CD4-positive, alpha-beta T cell treated with Interleukin-6 at 100 ng/mL for 8 hours (primary cell): ENCODE measurements at regions not wholly inside any gene's neighbourhood (a gene's known extent, or its start where the extent isn't known, plus 50 kb on each side); places are given as distances from the start of the nearest gene placed in this dataset.

Source experiments
- DNase-seq: peaks from one replicate; pipeline ENCODE4 v3.0.0-alpha.2; 2020; ENCODE audit warnings: mixed read lengths, low spot score

DNA sequence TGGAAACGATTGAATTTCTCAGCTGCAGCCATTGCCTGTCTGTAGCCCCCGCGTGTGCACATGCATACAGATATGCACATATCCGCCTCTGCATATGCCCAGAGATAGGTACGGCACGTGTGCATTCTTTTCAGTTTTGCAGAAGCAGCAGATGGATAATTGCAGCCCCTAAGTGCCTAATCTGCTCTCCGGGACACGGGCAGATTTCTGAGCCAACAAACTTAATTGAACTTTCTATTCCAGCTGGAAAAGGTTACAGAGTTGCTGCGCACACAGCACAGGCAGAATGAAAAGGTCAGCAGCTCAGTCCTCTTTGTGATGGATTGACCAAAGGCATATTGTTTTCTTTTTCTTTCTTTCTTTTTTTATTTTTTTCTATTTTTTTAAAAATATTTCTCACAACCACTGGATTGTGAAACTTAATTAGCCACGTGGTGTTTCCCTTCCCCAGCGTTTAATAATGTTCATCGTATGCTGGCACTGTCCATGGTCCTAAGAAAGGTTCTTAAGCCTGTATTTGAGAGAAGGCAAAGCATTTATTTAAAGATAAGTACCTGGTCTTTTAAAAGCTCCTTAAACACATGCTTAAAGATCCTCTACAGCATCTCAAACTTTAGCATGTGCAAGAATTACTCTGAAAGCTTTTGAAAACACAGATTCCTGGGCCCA, 270.2 kb upstream of the BRINP1 start:
- DNase-seq = no peak

DNA sequence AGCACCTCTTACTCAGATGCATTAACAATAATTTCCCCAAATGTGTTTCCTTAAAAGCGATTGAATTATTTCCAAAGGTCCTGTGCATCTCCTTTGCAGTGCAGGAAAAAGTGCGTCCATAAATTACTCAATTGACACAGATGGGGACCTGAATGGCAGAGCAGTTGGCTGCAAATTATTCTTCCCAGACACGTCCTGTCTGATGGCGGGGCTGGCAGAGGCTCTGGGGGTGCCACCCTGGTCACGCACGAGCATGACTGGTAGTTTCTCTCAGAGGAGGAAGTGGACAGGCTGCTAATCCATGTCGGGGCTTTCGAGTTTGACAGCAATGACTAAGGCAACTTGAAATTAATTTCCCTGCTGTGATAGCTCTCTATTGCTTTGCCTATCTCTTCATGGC, 264.8 kb upstream of the BRINP1 start:
- no peak for DNase-seq

DNA sequence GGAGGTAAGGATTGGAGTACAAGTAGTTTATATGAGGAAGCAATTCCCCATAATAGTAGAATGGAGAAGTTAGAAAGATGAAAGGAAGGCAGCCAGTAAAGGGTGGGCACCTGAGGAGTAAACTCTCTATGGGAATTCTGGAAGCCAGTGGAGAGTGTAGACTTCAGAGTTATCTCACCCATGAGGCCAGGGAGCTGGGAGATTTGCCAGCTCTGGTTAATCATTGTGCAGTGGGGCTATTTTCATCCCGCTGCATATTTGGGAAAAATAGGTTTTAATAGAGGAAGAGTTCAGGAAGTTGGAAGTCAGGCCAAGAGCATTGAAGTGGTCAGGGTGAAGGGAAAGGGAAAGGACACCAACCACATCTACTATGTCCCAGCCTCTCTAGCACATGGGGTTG, 242.3 kb upstream of the BRINP1 start:
- no peak for DNase-seq

DNA sequence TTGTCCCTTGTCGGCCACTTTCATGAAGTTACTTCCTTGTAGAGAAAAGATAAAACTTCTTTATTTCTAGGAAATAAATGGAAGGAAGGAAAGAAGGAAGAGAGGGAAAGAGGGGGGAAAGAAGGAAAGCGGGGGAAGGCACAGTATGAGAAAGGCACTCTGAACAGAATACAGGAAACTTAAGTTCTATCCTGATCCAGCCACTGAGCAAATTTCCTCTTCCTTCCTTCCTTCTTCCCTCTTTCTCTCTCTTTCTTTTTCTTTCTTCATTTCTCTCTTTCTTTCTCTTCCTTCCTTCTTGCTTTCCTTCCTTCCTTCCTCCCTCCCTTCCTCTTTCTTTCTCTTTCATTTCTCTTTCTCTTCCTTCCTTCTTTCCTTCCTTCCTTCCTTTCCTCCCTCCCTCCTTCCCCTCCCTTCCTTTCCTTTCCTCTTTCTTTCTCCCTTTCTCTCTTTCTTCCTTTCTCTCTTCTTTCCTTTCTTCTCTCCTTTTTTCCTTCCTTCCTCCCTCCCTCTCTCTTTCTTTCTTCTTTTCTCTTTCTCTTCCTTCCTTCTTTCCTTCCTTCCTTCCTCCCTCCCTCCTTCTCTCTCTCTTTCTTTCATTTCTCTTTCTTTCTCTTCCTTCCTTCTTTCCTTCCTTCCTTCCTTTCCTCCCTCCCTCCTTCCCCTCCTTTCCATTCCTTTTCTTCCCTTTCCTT, 240.2 kb upstream of the BRINP1 start:
- no peak for DNase-seq

DNA sequence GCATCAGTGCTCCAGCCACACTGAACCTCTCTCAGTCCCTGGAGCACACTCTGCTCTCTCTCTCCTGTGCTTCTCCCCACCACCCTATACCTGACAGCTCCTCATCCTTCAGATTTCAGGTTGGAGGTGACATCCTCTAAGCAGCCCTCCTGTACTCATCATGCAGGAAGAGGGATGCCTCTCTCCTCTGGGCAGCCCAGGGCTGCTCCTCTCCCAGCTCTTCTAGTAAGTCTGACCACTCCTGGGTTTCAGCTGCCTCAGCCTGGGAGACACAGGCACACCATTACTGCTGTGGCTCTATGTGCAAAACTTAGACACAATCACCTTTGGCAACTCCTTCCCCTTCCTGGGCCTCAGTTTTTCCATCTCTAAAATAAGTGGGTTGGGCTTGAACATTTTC, 232.4 kb upstream of the BRINP1 start:
- no peak for DNase-seq

DNA sequence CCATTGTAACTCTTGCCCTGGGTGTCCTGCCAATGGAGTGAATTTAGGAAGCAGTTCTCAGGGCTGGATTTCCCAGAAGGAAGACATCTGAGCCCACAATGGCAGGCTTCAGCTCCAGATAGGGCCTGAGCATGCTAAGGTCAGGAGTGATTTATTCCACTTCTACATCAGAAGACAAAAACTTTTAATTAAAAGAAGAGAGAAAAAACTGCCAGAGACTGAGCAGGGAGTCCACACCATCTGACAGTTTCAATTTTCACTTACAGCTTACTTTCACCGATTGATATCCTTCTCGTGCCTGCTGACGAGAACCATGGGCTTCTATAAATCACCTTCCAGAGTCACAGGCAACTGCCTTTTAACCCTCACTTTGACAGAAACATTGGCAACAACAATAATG, 228.3 kb upstream of the BRINP1 start:
- DNase-seq = no peak

DNA sequence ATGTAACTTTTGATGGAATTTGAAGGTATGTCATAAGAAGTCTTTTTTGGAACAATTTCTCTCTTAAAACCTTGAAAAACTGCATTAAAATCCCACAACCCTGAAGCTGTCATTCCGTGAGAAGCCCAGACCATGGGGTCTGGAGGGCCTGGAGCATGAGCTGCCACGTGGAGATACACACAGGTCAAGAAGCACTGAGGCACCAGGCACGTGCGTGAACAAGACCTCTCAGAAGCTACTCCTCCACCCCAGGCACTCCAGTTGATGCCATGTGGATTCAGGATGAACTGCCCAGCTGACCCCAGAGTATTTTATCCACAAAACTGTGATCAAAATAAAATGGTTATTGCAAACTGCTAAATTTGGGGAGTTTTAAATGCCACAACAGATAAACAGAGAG, 227.5 kb upstream of the BRINP1 start:
- DNase-seq = no peak

DNA sequence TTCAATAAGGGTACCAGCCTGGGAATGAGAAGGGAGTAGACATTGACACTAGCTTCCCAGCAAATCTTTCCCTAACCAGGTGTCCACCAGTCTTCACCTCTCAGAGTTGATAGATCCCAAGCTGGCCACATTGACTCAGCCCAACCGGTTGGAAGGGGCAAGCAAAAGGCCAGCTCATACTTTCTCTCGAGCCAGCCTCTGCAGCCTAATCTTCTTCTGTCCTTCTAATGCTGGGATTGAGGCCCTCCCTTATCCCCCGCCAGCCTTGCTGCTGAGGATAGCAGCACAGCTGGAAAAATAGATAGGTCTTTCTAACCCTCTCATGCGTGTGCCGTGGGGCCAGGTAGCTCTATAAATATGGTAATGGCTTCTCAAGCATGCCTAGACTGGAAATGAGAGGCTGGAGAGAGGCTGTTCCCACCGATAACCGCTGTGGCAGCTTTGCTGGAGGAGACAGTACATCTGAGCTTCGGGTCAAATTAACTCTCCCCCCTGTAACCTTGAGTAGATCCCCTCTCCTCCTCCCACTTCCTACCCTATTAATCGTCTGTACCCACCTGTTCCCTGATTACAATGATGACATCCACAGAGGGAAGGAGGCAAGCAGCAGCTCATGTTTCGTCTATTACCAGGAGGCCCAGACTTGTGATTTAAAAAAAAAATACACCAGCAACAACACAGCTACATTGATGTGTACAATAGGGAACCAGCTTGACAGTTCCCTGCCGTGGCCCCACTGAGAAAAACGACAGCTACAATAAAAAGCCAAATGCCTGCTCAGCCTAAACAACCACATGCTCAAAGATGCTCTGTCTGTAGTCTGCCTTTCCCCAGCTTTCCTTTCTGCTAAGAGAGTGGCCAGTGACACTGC, 219.9 kb upstream of the BRINP1 start:
- no peak for DNase-seq

DNA sequence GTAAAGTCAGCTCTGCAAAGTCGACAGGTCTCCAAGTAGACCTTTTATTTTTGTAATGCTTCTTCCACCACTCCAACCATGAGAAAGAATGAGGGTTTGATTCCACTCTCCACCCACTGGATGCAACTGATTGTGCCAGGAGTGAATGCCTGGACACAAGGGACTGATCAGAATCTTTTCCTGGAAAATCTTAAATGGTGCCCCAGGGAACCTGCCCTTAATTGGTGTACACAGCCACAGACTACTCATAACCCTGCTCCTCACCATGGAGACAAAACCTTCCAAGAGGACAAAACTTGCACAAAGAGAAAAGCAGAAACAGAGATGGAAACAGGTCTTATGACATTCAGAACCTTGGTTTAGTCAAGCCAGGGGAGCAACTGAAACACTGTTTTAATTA, 208.6 kb upstream of the BRINP1 start:
- no peak for DNase-seq

DNA sequence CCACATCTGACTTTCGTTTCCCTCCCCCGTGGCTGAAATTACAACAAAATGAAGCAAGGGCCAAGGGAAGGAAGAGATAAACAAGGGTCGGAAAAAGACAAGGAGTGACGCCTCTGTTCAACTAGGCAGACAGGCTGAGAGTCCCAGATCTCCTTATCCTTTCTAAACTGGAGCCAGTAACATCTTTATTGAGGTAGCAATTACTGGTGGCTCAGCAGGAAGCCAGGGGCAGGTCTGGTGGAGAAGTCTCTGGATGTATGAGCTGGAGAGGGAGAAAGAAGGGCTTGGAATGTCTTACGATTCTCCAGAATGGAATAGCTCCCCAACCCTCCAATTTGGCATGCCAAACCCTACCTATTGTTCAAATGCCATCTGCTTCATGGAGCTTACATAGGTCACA, 190.8 kb upstream of the BRINP1 start:
- DNase-seq = no peak

DNA sequence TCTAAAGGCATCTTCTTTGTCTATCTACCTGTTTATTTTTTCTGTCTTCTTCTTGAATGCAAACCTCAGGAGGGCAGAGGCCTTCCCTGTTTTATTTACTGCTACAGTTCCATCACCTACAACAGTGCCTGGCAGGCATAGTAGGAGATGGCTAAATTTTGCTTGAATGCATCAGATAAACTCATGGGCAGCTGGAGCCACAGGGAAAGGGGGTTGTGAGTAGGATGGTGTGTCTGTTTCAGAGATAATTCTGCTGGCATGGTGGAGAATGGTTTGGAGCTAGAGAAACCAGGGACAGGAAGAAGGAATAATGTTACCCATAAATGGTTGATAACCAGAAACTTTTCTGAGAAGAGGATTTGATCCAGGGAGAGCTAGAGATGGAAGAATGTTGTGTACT, 189.8 kb upstream of the BRINP1 start:
- DNase-seq = no peak

DNA sequence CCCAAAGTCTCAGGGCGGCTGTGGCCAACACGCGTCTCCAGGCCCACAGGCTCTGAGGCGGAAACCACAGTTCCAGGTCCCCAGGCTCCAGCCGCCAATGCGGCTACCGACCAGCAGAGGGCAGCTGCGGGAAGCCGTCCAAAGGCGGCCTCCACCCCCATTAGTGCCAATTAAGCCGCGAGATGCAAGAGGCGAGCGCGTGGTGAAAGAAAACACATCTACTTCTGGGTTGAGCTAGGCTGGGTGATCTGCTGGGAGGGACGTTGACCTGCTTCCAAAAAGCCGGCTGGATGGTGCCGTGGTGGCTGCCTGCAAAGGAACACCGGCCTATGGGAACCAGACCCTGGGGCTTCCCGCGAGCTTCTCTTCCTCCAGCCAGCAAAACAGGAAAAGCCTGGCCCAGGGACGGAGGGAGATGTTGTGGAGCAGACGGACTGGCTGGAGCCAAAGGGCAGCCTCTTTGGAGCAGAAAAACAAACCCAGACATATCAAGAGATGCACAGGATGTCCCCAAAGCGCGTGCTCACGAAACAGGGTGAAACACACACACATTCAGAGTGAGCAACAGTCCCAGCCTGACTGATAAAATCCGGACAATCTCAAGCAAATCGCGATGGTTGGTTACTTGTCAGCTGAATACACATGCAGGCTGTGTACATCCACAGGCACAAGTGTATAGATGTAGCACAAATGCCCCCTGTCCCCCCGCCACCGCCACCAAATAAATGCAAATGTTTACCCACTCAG, 187.1 kb upstream of the BRINP1 start:
- DNase-seq = no peak

DNA sequence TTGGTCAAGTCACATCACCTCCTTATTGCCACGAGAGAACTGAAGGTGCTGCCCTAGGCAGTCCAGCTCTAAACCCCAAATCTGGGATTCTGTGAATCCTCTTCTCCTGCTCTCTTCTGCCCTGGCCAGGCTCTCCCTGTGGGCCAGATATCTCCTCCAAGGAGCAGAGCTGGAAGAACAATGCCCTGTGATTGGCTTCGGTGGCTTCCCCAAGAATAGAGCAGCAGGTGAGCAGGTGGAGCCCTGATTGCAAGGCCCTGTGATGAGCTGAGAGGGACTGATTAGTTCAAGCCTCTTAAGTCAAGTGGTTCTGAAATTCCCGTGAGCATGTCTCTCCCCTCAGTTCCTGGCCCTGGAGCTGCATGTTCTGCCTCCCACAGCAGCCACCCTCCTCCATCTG, 175.3 kb upstream of the BRINP1 start:
- no peak for DNase-seq

DNA sequence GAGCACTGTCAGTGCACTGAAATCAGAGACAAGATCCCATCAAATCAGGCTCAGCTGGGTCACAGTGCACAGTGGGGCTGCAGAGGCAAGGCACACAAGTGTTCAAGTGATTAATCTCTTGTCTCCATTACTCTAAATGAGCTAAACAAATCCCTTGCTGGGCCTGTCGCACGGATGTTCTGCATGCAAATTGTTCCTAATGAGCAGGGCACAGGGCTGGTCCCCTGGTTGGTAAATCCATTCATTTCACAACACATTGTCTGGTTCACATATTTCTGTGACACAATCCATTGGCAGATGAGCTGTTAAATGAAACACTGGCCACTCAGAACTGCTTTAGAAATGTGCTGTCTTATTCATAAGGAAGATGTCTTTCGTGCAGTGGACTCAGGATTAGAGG, 167.9 kb upstream of the BRINP1 start:
- no peak for DNase-seq

DNA sequence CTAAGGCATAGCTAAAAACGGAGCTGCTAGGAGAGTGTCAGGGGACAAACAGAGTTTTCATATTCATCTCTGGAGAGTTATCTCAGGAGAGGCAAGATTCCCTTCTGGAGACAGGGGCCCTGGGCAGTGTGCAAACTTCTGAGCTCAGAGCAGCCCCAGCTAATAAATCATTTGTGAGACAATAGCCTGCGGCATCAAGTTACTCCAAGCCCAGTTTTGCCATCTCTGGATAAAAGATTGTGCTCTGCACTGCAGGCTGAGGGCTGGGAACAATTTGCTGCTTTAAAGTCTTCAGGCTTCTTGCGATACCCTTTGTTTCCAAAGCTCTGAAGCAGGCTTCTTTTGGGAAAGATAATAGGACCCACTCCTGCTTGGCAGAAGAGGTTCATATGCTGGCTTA, 164.3 kb upstream of the BRINP1 start:
- DNase-seq = no peak

DNA sequence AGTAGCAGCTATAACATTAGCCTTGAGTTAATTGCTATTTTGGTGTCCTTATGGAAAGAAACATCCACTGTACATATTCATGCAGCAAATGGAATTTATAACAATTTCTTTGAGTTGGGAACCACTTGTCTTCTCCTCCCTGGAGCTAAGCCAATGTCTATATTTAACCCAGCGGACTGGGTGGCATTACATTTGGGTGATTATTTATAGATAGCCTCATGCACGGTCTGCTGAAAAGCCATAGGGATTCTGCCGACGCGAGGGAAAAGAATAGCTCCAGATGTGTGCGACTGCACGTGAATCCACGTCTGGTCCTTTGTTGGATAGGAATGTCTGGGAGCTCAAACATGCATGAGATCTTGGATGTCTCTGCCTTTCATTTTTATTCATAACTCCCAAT, 157.5 kb upstream of the BRINP1 start:
- DNase-seq = no peak

DNA sequence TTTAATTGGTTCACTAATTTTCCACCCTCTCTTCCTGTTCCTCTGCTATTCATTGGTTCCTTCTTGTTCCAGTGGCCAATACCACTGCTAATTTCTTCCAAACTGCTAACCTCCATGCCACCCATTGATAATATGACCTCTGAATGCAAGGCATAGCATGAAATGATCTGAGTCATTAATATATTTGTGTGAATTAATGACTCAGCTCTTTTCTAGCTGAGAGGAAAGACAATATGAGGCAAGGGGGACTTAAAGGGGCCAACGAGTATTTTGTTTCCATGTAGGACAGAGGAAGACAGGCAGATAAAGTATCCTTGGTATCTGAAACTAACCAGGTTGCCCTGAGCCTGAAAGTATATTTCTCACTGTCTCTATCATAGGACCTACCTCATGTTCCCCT, 154.3 kb upstream of the BRINP1 start:
- DNase-seq = no peak

DNA sequence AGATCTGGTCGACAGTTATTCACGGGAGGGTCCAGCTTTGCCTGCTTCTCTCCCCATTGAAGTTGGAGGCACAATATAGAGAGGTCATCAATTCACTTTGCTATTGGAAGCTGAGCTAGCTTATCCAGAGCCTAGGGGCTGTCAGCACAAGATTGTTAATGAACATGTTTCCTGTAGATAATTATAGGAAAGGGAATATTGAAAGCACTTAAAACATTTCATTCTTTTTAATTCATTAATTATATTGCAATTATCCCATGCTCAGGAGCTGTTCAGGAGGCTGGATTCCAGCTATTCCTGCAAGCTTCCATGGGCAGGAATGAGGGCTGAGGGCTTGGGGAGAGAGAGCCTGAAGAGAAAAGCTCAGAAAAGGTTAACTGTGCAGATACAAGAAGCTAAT, 153.1 kb upstream of the BRINP1 start:
- DNase-seq = no peak

DNA sequence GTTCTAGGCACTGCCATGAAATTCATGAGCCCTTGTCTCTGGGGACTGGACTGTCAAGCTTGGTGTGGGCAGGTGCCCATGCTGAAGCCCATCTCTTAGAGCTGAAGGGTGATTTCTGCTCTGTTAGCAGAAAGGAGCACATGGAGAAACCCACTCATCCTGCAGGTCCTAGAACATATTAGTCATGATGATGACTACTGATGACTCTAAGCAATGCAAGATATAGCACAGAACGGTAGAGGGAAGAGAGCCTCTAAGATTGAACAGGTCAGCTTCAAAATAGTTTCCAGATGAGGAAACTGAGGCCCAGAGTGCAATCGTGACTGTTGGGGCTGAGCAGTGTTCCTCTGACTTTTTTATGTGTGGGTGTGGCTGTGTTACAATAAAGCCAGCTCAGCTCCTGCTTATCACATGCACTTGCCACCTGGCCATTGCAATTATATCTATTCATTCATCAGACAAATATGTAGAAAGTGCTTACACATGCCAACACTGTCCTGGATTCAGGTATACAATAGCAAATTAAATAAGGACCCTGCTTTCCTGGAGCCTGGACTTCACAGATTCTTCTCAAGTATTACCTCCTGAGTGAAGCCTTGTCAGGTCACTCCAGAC, 140.2 kb upstream of the BRINP1 start:
- DNase-seq = no peak

DNA sequence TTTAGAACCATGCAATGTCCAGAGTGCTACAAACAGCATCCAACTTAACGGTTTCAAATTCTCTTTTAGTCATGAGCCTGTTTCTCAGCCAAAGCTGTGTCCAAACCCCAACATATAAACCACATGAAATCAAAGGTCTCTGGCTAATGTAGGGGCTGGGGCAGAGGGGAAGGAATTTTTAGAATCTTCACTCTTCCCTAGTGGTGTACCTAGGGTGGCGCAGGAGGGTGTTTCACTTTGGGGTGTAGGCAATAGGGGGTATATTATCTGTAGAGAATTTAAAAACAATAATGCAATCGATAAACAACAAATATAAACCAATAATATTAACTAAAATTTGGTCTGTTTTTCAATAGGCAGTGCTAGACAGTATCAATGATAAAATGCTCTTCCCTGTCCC, 132.1 kb upstream of the BRINP1 start:
- DNase-seq = no peak

DNA sequence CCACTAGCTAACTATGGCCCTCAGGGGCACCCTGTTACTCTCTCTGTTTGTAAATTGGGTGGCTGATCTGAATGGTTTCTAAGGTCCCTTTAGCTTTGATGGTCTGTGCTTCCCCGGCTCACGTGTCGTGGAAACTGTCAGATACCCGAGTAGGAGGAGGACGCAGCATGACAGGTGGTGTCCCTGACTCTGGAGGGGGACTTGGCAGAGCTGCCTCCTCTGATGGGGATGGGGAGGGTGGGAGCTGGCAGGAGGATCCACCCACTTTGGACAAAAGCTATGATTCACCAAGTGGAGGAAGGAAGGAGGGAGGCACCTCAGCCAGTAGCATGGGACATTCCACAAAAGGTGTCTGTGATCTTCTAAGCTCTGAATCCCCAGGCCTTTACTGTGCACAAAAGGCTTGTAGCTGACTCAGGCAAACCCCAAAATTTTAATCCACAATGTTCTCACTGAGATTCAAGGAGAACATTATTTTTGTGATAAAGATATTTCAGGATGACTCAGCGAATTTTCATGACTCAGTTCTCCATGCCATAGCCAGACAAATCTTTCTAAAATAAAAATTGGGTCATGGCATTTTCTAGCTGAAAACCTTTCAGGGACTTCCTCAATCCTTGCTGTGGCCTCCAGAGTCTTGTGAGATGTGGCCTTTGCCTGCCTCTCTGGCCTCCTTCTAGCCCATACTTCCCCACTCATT, 131.0 kb upstream of the BRINP1 start:
- no peak for DNase-seq
